GM18517 (cell line): ENCODE measurements at regions not wholly inside any gene's neighbourhood (a gene's known extent, or its start where the extent isn't known, plus 50 kb on each side); places are given as distances from the start of the nearest gene placed in this dataset.
A peak's percentile ranks its signal among the peaks of the same experiment; 100 is the strongest.
"Not testable (repeated sequence)": the region's sequence is repeated elsewhere in the genome, so short reads cannot be mapped to it uniquely, and the experiment has no call there.

ENCODE experiments used
- ATAC-seq: cut with Tn5 transposase; IDR thresholded peaks from one replicate; pipeline ENCODE4 v1.9.1; 2021; ENCODE audit warnings: mild to moderate bottlenecking, moderate library complexity; ENCODE audit not compliant: unreplicated experiment

- no peak for ATAC-seq
Observed at GRCh38 chr3:197408177-197408957, 110.0 kb upstream of the DLG1 start.

- ATAC-seq, result no peak
Observed at GRCh38 chr3:197407526-197407925, 109.1 kb upstream of the DLG1 start.

- no peak for ATAC-seq
Observed at GRCh38 chr3:197407053-197407452, 108.6 kb upstream of the DLG1 start.

GRCh38 chr3:197406266-197406665 lies 107.9 kb upstream of the DLG1 start:
- no peak for ATAC-seq

GRCh38 chr3:197404754-197405153 lies 106.3 kb upstream of the DLG1 start:
- ATAC-seq, result no peak

GRCh38 chr3:197404030-197404429 lies 105.6 kb upstream of the DLG1 start:
- ATAC-seq, result no peak

- not testable (repeated sequence) for ATAC-seq
Observed at GRCh38 chr3:197402401-197402800, 104.0 kb upstream of the DLG1 start.

- no peak for ATAC-seq
Observed at GRCh38 chr3:197399486-197399885, 101.1 kb upstream of the DLG1 start.

GRCh38 chr3:197398286-197398878 lies 100.0 kb upstream of the DLG1 start:
- no peak for ATAC-seq

- no peak for ATAC-seq
Observed at GRCh38 chr3:197397838-197398237, 99.4 kb upstream of the DLG1 start.

GRCh38 chr3:197394464-197395321 lies 96.3 kb upstream of the DLG1 start:
- ATAC-seq, result peak; percentile 63

- not testable (repeated sequence) for ATAC-seq
Observed at GRCh38 chr3:197394126-197394463, 95.7 kb upstream of the DLG1 start.

GRCh38 chr3:197393711-197394110 lies 95.3 kb upstream of the DLG1 start:
- ATAC-seq, result no peak

GRCh38 chr3:197392961-197393360 lies 94.5 kb upstream of the DLG1 start:
- no peak for ATAC-seq

- no peak for ATAC-seq
Observed at GRCh38 chr3:197381371-197381770, 83.0 kb upstream of the DLG1 start.

GRCh38 chr3:197380786-197381185 lies 82.4 kb upstream of the DLG1 start:
- ATAC-seq, result no peak

GRCh38 chr3:197378985-197379718 lies 80.7 kb upstream of the DLG1 start:
- no peak for ATAC-seq

GRCh38 chr3:197376735-197377555 lies 78.5 kb upstream of the DLG1 start:
- no peak for ATAC-seq

GRCh38 chr3:197376020-197376419 lies 77.6 kb upstream of the DLG1 start:
- ATAC-seq, result no peak

GRCh38 chr3:197375001-197375441 lies 76.6 kb upstream of the DLG1 start:
- ATAC-seq, result no peak
